ENCODE measurements at regions not wholly inside any gene's neighbourhood (a gene's known extent, or its start where the extent isn't known, plus 50 kb on each side); places are given as distances from the start of the nearest gene placed in this dataset.
"Not testable (repeated sequence)": the region's sequence is repeated elsewhere in the genome, so short reads cannot be mapped to it uniquely, and the experiment has no call there.

DNA sequence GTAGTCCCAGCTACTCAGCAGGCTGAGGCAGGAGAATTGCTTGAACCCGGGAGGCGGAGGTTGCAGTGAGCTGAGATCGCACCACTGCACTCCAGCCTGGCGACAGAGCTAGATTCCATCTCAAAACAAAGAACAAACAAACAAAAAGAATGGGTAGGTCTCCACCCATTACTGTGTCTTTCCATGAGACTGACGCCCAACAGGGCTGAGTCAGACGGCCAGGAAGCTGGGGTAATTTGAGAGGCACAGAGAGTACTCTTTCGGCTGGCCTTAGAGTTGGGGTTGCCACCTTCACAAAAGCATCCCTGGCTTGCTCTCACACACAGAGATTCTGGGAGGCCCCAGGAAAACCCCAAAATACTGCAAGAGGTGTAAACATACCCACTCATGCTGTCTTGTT, 72.0 kb upstream of the DHRSX start:
- Histone ChIP-seq H3K4me2 (ENCODE audit: low read depth, low read length, poor library complexity, severe bottlenecking) (no peak overlapping the region), H2AFZ (ENCODE audit: low read length) (no peak overlapping the region), H3K9me2 (replicated peaks; ENCODE audit: insufficient read depth, low read length) (no peaks in the 10 kb centered on the region), H3K4me3 (ENCODE audit: low read length) (no peak overlapping the region), H3K27ac (ENCODE audit: low read length) (no peak overlapping the region), H3K36me3 (ENCODE audit: insufficient read depth, low read length) (no peaks in the 10 kb centered on the region), H4K20me1 (ENCODE audit: insufficient read depth, low read depth, low read length) (no peaks in the 10 kb centered on the region), H3K27me3 (ENCODE audit: low read length) (no peaks in the 10 kb centered on the region), H3K4me1 (ENCODE audit: low read length) (no peaks in the 10 kb centered on the region), H3K79me2 (ENCODE audit: low read length) (no peaks in the 10 kb centered on the region), H3K9me3 (ENCODE audit: low read length) (no peaks in the 10 kb centered on the region), H3K9ac (ENCODE audit: low read length) (no peak overlapping the region)
- no peak for DNase-seq

DNA sequence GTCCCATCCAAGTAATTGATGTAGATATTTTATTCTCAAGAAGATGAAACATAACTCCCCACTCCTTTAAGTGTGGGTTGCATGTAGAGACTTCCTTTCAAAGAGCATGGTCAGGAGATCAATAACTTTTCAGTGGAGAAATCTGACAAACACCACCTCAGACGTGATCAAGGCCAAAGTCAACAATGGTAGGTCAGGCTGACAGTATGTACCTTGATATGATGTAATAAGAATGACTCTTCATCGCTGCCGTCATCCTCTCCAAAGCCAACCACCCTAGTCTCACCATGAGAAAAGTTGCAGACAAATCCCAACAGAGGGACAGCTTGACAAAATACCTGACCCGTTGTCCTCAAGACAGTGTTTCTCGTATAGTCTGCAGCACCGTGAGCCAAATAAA, 67.3 kb upstream of the DHRSX start:
- H3K9me2 ChIP-seq (replicated peaks; ENCODE audit: insufficient read depth, low read length) = no peaks in the 10 kb centered on the region
- H4K20me1 ChIP-seq (ENCODE audit: insufficient read depth, low read depth, low read length) = no peaks in the 10 kb centered on the region
- H3K9me3 ChIP-seq (ENCODE audit: low read length) = no peaks in the 10 kb centered on the region
- no peak overlapping the region for H3K27ac ChIP-seq (ENCODE audit: low read length)
- H3K79me2 ChIP-seq (ENCODE audit: low read length) = no peaks in the 10 kb centered on the region
- no peak overlapping the region for H3K4me3 ChIP-seq (ENCODE audit: low read length)
- no peaks in the 10 kb centered on the region for H3K36me3 ChIP-seq (ENCODE audit: insufficient read depth, low read length)
- no peaks in the 10 kb centered on the region for H3K27me3 ChIP-seq (ENCODE audit: low read length)
- H3K4me2 ChIP-seq (ENCODE audit: low read depth, low read length, poor library complexity, severe bottlenecking) = no peak overlapping the region
- H3K9ac ChIP-seq (ENCODE audit: low read length) = no peak overlapping the region
- no peak for DNase-seq
- no peaks in the 10 kb centered on the region for H3K4me1 ChIP-seq (ENCODE audit: low read length)
- no peak overlapping the region for H2AFZ ChIP-seq (ENCODE audit: low read length)

DNA sequence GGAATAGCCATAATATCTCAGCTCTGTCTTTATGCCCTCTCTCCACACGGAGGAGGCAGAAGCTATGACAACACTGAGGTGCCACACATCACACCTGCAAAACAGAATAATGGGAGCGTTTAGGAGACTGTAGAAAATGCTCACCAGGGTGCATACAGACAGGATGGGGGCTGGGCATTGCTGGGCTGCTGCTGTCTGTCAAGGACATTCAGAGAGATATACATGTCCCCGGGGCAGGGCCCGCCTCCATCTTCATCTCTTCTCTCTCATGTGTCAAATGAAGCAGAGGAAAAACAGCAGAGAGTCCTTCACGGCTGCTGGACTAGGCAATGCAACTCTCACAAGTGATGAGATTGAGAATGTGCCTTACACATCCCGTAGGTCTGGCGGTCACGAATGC, 65.3 kb upstream of the DHRSX start:
- no peaks in the 10 kb centered on the region for H3K36me3 ChIP-seq (ENCODE audit: insufficient read depth, low read length)
- no peak overlapping the region for H2AFZ ChIP-seq (ENCODE audit: low read length)
- no peak overlapping the region for H3K4me3 ChIP-seq (ENCODE audit: low read length)
- H3K27me3 ChIP-seq (ENCODE audit: low read length) = no peaks in the 10 kb centered on the region
- no peaks in the 10 kb centered on the region for H3K79me2 ChIP-seq (ENCODE audit: low read length)
- no peak for DNase-seq
- no peak overlapping the region for H3K27ac ChIP-seq (ENCODE audit: low read length)
- no peak overlapping the region for H3K4me2 ChIP-seq (ENCODE audit: low read depth, low read length, poor library complexity, severe bottlenecking)
- H3K9ac ChIP-seq (ENCODE audit: low read length) = no peak overlapping the region
- H3K9me3 ChIP-seq (ENCODE audit: low read length) = no peaks in the 10 kb centered on the region
- H3K9me2 ChIP-seq (replicated peaks; ENCODE audit: insufficient read depth, low read length) = no peaks in the 10 kb centered on the region
- no peaks in the 10 kb centered on the region for H3K4me1 ChIP-seq (ENCODE audit: low read length)
- no peaks in the 10 kb centered on the region for H4K20me1 ChIP-seq (ENCODE audit: insufficient read depth, low read depth, low read length)

DNA sequence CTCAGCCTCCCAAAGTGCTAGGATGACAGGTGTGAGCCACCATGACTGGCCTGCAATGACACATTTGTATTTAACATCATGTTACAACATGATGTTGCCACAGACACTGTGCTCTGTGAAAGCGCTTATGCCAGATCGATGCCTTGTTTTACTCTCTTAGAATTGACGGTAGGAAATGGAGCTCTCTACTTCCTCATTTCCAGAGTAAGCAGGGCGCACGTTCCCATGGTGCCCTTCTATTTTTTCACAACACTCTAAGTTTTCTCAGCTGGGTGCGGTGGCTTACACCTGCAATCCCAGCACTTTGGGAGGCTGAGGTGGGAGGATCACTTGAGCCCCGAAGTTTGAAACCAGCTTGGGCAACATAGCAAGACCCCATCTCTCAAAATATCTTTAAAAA, 60.7 kb upstream of the DHRSX start:
- Histone ChIP-seq H2AFZ (ENCODE audit: low read length) (no peak overlapping the region), H3K36me3 (ENCODE audit: insufficient read depth, low read length) (no peaks in the 10 kb centered on the region), H3K27me3 (ENCODE audit: low read length) (no peaks in the 10 kb centered on the region), H3K79me2 (ENCODE audit: low read length) (no peaks in the 10 kb centered on the region), H3K4me3 (ENCODE audit: low read length) (no peak overlapping the region), H3K27ac (ENCODE audit: low read length) (no peak overlapping the region), H3K4me2 (ENCODE audit: low read depth, low read length, poor library complexity, severe bottlenecking) (no peak overlapping the region), H3K9ac (ENCODE audit: low read length) (no peak overlapping the region), H3K9me3 (ENCODE audit: low read length) (no peaks in the 10 kb centered on the region), H3K4me1 (ENCODE audit: low read length) (no peaks in the 10 kb centered on the region), H4K20me1 (ENCODE audit: insufficient read depth, low read depth, low read length) (no peaks in the 10 kb centered on the region), H3K9me2 (replicated peaks; ENCODE audit: insufficient read depth, low read length) (no peaks in the 10 kb centered on the region)
- DNase-seq = no peak

DNA sequence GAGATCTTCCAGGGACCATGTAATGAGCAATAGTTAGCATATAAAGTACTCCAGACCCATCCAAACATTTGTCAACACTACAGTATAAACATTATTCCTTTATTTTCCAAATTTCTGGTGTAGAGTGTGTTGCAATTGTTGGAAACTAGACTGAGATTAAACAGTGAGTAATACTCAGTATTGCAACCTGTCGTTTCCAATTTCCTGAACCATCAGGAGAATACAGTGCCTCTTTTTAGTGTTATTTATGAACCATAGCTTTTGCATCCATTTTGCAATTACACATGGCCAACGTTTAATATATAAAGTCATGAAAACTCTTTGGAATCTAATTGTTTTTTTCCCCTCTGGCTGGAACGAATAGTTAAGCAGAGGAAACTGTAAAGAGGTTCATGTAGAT, 58.3 kb upstream of the DHRSX start:
- Histone ChIP-seq H3K79me2 (ENCODE audit: low read length) (no peaks in the 10 kb centered on the region), H3K4me3 (ENCODE audit: low read length) (no peak overlapping the region), H4K20me1 (ENCODE audit: insufficient read depth, low read depth, low read length) (no peaks in the 10 kb centered on the region), H3K36me3 (ENCODE audit: insufficient read depth, low read length) (no peaks in the 10 kb centered on the region), H3K9me3 (ENCODE audit: low read length) (no peaks in the 10 kb centered on the region), H3K27ac (ENCODE audit: low read length) (no peak overlapping the region), H3K4me2 (ENCODE audit: low read depth, low read length, poor library complexity, severe bottlenecking) (no peak overlapping the region), H3K27me3 (ENCODE audit: low read length) (no peaks in the 10 kb centered on the region), H3K9ac (ENCODE audit: low read length) (no peak overlapping the region), H3K9me2 (replicated peaks; ENCODE audit: insufficient read depth, low read length) (no peaks in the 10 kb centered on the region), H2AFZ (ENCODE audit: low read length) (no peak overlapping the region), H3K4me1 (ENCODE audit: low read length) (no peaks in the 10 kb centered on the region)
- no peak for DNase-seq

DNA sequence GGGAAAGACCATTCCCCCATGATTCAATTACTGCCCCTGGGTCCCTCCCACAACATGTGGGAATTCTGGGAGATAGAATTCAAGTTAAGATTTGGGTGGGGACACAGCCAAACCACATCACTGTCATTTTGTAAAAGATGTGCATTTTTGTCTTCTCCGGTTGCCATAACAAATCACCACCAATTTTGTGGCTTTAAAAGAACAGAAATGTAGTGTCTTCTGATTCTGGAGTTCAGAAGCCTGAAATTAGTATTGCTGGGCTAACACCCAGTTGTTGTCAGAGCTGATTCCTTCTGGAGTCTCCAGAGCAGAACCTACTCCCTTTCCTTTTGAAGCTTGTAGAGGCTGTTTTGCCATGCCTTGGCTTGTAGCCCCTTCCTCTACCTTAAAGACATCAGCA, 54.1 kb upstream of the DHRSX start:
- no peaks in the 10 kb centered on the region for H3K9me3 ChIP-seq (ENCODE audit: low read length)
- no peaks in the 10 kb centered on the region for H3K4me1 ChIP-seq (ENCODE audit: low read length)
- no peaks in the 10 kb centered on the region for H3K9me2 ChIP-seq (replicated peaks; ENCODE audit: insufficient read depth, low read length)
- no peak overlapping the region for H3K4me3 ChIP-seq (ENCODE audit: low read length)
- no peak overlapping the region for H3K27ac ChIP-seq (ENCODE audit: low read length)
- no peak for DNase-seq
- no peak overlapping the region for H3K9ac ChIP-seq (ENCODE audit: low read length)
- H3K4me2 ChIP-seq (ENCODE audit: low read depth, low read length, poor library complexity, severe bottlenecking) = no peak overlapping the region
- no peaks in the 10 kb centered on the region for H3K27me3 ChIP-seq (ENCODE audit: low read length)
- no peaks in the 10 kb centered on the region for H3K36me3 ChIP-seq (ENCODE audit: insufficient read depth, low read length)
- no peaks in the 10 kb centered on the region for H4K20me1 ChIP-seq (ENCODE audit: insufficient read depth, low read depth, low read length)
- no peak overlapping the region for H2AFZ ChIP-seq (ENCODE audit: low read length)
- H3K79me2 ChIP-seq (ENCODE audit: low read length) = no peaks in the 10 kb centered on the region

DNA sequence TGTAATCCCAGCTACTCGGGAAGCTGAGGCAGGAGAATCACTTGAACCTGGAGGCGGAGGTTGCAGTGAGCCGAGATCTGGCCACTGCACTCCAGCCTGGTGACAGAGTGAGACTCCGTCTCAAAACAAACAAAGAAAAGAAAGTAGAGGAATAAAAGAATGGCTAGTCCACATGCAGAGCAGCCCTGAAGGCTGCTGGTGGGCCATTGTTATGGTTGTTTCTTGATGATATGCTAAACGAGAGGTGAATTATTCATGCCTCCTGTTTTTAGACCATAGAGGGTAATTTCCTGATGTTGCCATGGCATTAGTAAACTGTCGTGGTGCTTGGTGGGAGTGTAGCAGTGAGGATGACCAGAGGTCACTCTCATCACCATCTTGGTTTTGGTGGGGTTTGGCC, 53.3 kb upstream of the DHRSX start:
- H3K4me2 ChIP-seq (ENCODE audit: low read depth, low read length, poor library complexity, severe bottlenecking); H3K9me3 ChIP-seq (ENCODE audit: low read length); H3K9ac ChIP-seq (ENCODE audit: low read length); H3K27ac ChIP-seq (ENCODE audit: low read length); H3K27me3 ChIP-seq (ENCODE audit: low read length); H2AFZ ChIP-seq (ENCODE audit: low read length); H3K79me2 ChIP-seq (ENCODE audit: low read length); H3K4me1 ChIP-seq (ENCODE audit: low read length); DNase-seq; H3K36me3 ChIP-seq (ENCODE audit: insufficient read depth, low read length); H4K20me1 ChIP-seq (ENCODE audit: insufficient read depth, low read depth, low read length); H3K4me3 ChIP-seq (ENCODE audit: low read length); H3K9me2 ChIP-seq (replicated peaks; ENCODE audit: insufficient read depth, low read length): not testable (repeated sequence)

DNA sequence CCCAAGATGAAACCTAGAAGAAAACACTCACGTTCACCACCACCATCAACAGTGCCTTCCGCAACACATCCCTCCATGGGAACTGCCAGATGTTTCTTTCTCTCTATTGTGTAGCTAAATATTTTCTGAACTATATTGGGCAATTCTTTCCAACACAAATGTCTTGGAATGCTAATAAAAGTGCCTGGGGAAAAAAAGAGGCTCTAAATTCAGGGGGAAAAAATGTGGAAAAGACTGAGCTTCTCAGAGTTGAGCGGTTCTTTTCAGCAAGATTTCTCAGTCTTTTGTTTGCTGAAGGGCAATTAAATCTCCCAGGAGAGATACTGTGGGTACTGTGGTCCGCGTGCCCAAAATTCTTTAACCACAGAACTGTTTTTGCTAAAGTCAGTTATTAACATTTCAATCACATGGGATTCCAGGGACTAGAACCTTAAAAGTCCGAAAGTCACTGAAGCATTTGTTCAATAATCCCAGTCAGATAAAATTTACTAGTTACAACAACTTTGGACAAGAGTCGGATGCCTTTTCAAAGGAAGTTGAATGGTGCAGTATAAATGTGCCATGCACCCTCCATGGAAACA, 51.9 kb upstream of the DHRSX start:
- no peaks in the 10 kb centered on the region for H4K20me1 ChIP-seq (ENCODE audit: insufficient read depth, low read depth, low read length)
- no peaks in the 10 kb centered on the region for H3K9me2 ChIP-seq (replicated peaks; ENCODE audit: insufficient read depth, low read length)
- no peaks in the 10 kb centered on the region for H3K79me2 ChIP-seq (ENCODE audit: low read length)
- H3K36me3 ChIP-seq (ENCODE audit: insufficient read depth, low read length) = no peaks in the 10 kb centered on the region
- no peak overlapping the region for H3K27ac ChIP-seq (ENCODE audit: low read length)
- no peak overlapping the region for H3K4me3 ChIP-seq (ENCODE audit: low read length)
- H3K4me1 ChIP-seq (ENCODE audit: low read length) = no peaks in the 10 kb centered on the region
- H2AFZ ChIP-seq (ENCODE audit: low read length) = no peak overlapping the region
- H3K9me3 ChIP-seq (ENCODE audit: low read length) = no peaks in the 10 kb centered on the region
- H3K27me3 ChIP-seq (ENCODE audit: low read length) = no peaks in the 10 kb centered on the region
- no peak for DNase-seq
- H3K9ac ChIP-seq (ENCODE audit: low read length) = no peak overlapping the region
- H3K4me2 ChIP-seq (ENCODE audit: low read depth, low read length, poor library complexity, severe bottlenecking) = no peak overlapping the region
